GM12873 (cell line): ENCODE measurements at regions not wholly inside any gene's neighbourhood (a gene's known extent, or its start where the extent isn't known, plus 50 kb on each side); places are given as distances from the start of the nearest gene placed in this dataset.

Experiments used
- CTCF ChIP-seq: IDR thresholded peaks from 2 replicates; pipeline ENCODE4 v1.5.1; 2012; ENCODE audit warnings: low read depth, mild to moderate bottlenecking, moderate library complexity, low read length, control low read depth; ENCODE audit not compliant: insufficient read depth; ENCODE audit errors: missing control alignments

DNA sequence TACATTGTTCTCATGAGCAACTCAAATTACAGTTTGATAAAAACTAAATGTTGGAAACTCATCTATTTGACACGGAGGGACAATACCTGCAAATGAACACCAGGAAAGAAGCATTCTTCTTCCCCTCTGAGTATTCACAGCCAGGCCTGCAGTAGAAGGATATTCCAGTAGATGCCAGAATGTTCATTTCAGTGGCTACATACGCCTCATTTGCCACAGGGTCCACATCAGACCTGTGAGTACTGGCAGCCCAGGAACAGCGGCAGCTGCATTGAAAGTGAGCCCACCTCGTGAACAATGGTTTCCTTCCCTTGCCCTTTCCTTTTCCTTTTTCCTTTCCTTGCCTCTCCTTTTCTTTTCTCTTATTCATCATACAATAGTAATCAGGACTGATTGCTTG lies 81.1 kb upstream of the NEIL3 start:
- TF ChIP-seq CTCF, result no peak

- TF ChIP-seq CTCF, result no peak
Measured at GRCh38 chr4:177229331-177229730, 80.3 kb upstream of the NEIL3 start.

GRCh38 chr4:177232473-177232872 lies 77.2 kb upstream of the NEIL3 start:
- no peak for TF ChIP-seq CTCF

DNA sequence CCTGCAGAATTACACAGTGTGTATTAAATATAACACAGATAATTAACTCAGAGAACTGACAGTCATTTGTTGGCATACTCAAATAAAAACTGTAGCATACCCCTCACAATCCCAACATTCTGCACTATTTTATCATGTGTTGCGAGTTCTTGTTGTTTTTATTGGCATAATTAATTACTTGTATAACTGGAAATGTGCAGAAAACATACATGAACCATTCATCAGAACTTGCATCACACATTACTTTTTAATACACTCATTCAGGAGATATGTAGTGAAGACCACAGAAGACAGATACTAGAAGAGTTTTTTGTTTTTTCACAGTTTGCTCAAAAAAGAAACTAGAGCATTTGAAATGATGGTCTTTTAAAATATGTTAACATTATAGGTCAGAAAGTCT lies 74.6 kb upstream of the NEIL3 start:
- no peak for TF ChIP-seq CTCF

DNA sequence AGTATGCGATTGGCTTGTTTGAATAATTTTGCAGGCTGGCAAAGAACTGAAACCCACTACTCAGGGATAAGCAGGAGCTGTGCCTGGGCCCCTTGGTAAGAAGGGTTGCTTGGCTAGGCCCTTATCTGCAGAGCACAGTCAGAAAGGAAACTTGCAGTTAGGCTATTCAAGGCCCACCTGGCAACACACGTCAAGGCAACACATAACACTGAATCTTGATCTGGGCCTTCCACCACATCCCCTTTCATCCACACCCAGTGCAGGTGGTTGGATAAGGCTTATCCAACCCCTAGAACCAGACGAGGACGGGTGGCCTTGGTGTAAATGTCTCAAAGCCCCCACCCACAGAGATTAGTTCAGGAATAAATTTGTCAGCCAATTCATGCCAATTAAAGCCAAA lies 72.8 kb upstream of the NEIL3 start:
- no peak for TF ChIP-seq CTCF

GRCh38 chr4:177237291-177237690 lies 72.4 kb upstream of the NEIL3 start:
- TF ChIP-seq CTCF, result no peak

DNA sequence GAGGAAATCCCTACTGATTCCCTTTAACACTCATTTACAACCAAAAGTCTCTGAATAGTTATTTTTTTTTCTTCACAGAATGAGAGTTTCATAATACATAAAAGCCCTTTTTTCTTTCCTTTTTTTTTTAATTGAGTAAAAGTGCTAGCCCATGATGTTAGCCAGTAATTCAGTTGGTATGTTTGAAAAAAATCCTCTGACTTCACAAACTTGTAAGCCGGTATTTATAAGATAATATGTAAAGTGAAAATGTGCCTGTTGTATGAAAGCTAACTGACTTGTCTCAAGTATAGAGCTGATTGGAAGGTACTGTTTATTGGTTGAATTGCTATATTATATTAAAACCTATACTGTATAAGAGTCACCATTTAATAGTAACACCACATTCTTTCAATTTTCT lies 70.2 kb upstream of the NEIL3 start:
- TF ChIP-seq CTCF, result no peak

DNA sequence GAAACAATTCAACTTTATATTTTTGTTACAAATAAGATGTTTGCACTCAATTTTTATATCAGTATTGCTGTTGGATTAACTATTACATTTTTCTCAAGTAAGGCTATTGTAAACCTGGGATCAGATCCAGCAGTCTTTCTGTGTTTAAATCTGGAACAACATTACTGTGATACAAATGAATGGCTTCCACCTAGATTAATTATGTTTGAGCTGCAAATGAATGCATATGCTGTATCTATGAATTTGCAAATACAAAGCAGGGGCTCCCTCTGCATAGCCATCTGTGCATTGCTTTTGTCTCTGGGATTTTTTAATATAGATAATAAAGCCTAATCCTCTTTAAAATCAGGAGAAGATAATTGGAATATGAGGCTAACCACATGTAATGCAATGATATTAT lies 69.8 kb upstream of the NEIL3 start:
- no peak for TF ChIP-seq CTCF
